Adipocyte (in vitro differentiated cells): ENCODE measurements at regions not wholly inside any gene's neighbourhood (a gene's known extent, or its start where the extent isn't known, plus 50 kb on each side); places are given as distances from the start of the nearest gene placed in this dataset.

Source experiments
- DNase-seq: peaks from one replicate; pipeline ENCODE4 v3.0.0-alpha.2; 2015; ENCODE audit warnings: low read depth
- H3K27me3 ChIP-seq: replicated peaks from 2 replicates; pipeline ENCODE4 v1.7.0; 2013; ENCODE audit warnings: mild to moderate bottlenecking, low read length, moderate library complexity; ENCODE audit not compliant: control insufficient read depth, insufficient read depth
- H3K36me3 ChIP-seq: 2 replicates; pipeline ENCODE4 v1.7.0; 2013; ENCODE audit warnings: low read length, mild to moderate bottlenecking, moderate library complexity; ENCODE audit not compliant: control insufficient read depth, insufficient read depth, severe bottlenecking
- H3K4me1 ChIP-seq: 2 replicates; pipeline ENCODE4 v1.7.0; 2013; ENCODE audit warnings: mild to moderate bottlenecking, low read length, moderate library complexity; ENCODE audit not compliant: control insufficient read depth, insufficient read depth
- H3K4me3 ChIP-seq: 2 replicates; pipeline ENCODE4 v1.7.0; 2013; ENCODE audit warnings: mild to moderate bottlenecking, low read length, moderate library complexity
- H3K9ac ChIP-seq: 2 replicates; pipeline ENCODE4 v1.7.0; 2013; ENCODE audit warnings: mild to moderate bottlenecking, low read length, moderate library complexity
- H3K9me3 ChIP-seq: 2 replicates; pipeline ENCODE4 v1.7.0; 2013; ENCODE audit warnings: mild to moderate bottlenecking, low read length, moderate library complexity; ENCODE audit not compliant: control insufficient read depth

GRCh38 chr9:126095546-126096190 lies 231.0 kb upstream of the MVB12B start:
- H3K9me3 ChIP-seq: peaks cover 19% of the 10 kb centered on the region
- no peak overlapping the region for H3K4me3 ChIP-seq
- H3K9ac ChIP-seq: no peak overlapping the region
- no peaks in the 10 kb centered on the region for H3K36me3 ChIP-seq
- DNase-seq: no peak
- H3K4me1 ChIP-seq: no peaks in the 10 kb centered on the region
- peaks cover 37% of the 10 kb centered on the region for H3K27me3 ChIP-seq

- Histone ChIP-seq H3K9me3 (peaks cover 26% of the 10 kb centered on the region), H3K27me3 (peaks cover 31% of the 10 kb centered on the region), H3K4me1 (no peaks in the 10 kb centered on the region), H3K36me3 (no peaks in the 10 kb centered on the region), H3K9ac (no peak overlapping the region), H3K4me3 (no peak overlapping the region)
- DNase-seq: no peak
Observed at GRCh38 chr9:126096340-126096739, 230.3 kb upstream of the MVB12B start.

GRCh38 chr9:126097679-126098078 lies 228.9 kb upstream of the MVB12B start:
- Histone ChIP-seq H3K36me3 (no peaks in the 10 kb centered on the region), H3K9me3 (peaks cover 27% of the 10 kb centered on the region), H3K4me3 (no peak overlapping the region), H3K4me1 (no peaks in the 10 kb centered on the region), H3K27me3 (peaks cover 22% of the 10 kb centered on the region), H3K9ac (no peak overlapping the region)
- DNase-seq: no peak

- Histone ChIP-seq H3K4me3 (no peak overlapping the region), H3K27me3 (peaks cover 7% of the 10 kb centered on the region)
- DNase-seq: no peak
Observed at GRCh38 chr9:126106404-126106803, 220.2 kb upstream of the MVB12B start.

GRCh38 chr9:126107693-126108092 lies 218.9 kb upstream of the MVB12B start:
- no peak for DNase-seq
- Histone ChIP-seq H3K4me3 (no peak overlapping the region), H3K9ac (no peak overlapping the region), H3K9me3 (no peaks in the 10 kb centered on the region), H3K4me1 (no peaks in the 10 kb centered on the region), H3K27me3 (peaks cover 11% of the 10 kb centered on the region), H3K36me3 (no peaks in the 10 kb centered on the region)

More at GRCh38 chr9:126106404-126106803, 220.2 kb upstream of the MVB12B start:
- Histone ChIP-seq H3K4me1 (no peaks in the 10 kb centered on the region), H3K36me3 (no peaks in the 10 kb centered on the region), H3K9me3 (peaks cover under 1% of the 10 kb centered on the region), H3K9ac (no peak overlapping the region)

GRCh38 chr9:126108240-126108639 lies 218.4 kb upstream of the MVB12B start:
- H3K9ac ChIP-seq: no peak overlapping the region
- no peaks in the 10 kb centered on the region for H3K4me1 ChIP-seq
- H3K9me3 ChIP-seq: no peaks in the 10 kb centered on the region
- peak; percentile 24 for DNase-seq
- H3K4me3 ChIP-seq: no peak overlapping the region
- H3K27me3 ChIP-seq: peaks cover 8% of the 10 kb centered on the region
- no peaks in the 10 kb centered on the region for H3K36me3 ChIP-seq

- Histone ChIP-seq H3K9ac (no peak overlapping the region), H3K4me1 (no peaks in the 10 kb centered on the region), H3K36me3 (no peaks in the 10 kb centered on the region), H3K4me3 (no peak overlapping the region), H3K27me3 (peaks cover 8% of the 10 kb centered on the region), H3K9me3 (no peaks in the 10 kb centered on the region)
- no peak for DNase-seq
Observed at GRCh38 chr9:126109575-126109974, 217.1 kb upstream of the MVB12B start.

GRCh38 chr9:126111556-126111955 lies 215.1 kb upstream of the MVB12B start:
- Histone ChIP-seq H3K4me3 (no peak overlapping the region), H3K9me3 (no peaks in the 10 kb centered on the region), H3K9ac (no peak overlapping the region), H3K36me3 (no peaks in the 10 kb centered on the region), H3K4me1 (no peaks in the 10 kb centered on the region), H3K27me3 (peaks cover 8% of the 10 kb centered on the region)
- DNase-seq: no peak

GRCh38 chr9:126112135-126112720 lies 214.4 kb upstream of the MVB12B start:
- no peak for DNase-seq
- no peaks in the 10 kb centered on the region for H3K9me3 ChIP-seq
- no peaks in the 10 kb centered on the region for H3K4me1 ChIP-seq
- no peak overlapping the region for H3K4me3 ChIP-seq
- peaks cover 8% of the 10 kb centered on the region for H3K27me3 ChIP-seq
- H3K36me3 ChIP-seq: no peaks in the 10 kb centered on the region
- no peak overlapping the region for H3K9ac ChIP-seq

GRCh38 chr9:126113176-126113575 lies 213.5 kb upstream of the MVB12B start:
- Histone ChIP-seq H3K4me1 (no peaks in the 10 kb centered on the region), H3K9me3 (no peaks in the 10 kb centered on the region), H3K4me3 (no peak overlapping the region), H3K27me3 (peaks cover 11% of the 10 kb centered on the region), H3K36me3 (no peaks in the 10 kb centered on the region), H3K9ac (no peak overlapping the region)
- DNase-seq: no peak

GRCh38 chr9:126113756-126114408 lies 212.7 kb upstream of the MVB12B start:
- Histone ChIP-seq H3K27me3 (peaks cover 11% of the 10 kb centered on the region), H3K9ac (no peak overlapping the region), H3K36me3 (no peaks in the 10 kb centered on the region), H3K9me3 (no peaks in the 10 kb centered on the region), H3K4me1 (no peaks in the 10 kb centered on the region), H3K4me3 (no peak overlapping the region)
- DNase-seq: no peak
